ENCODE measurements at regions not wholly inside any gene's neighbourhood (a gene's known extent, or its start where the extent isn't known, plus 50 kb on each side); places are given as distances from the start of the nearest gene placed in this dataset.
A peak's percentile ranks its signal among the peaks of the same experiment; 100 is the strongest.
"Not testable (repeated sequence)": the region's sequence is repeated elsewhere in the genome, so short reads cannot be mapped to it uniquely, and the experiment has no call there.

- 25 to 26% methylated on average over 7 of the region's 7 CpGs for WGBS, 2 donors
Measured at GRCh38 chr2:12918835-12919445, 202.2 kb downstream of the TRIB2 start.

GRCh38 chr2:12921321-12921720, 204.6 kb downstream of the TRIB2 start:
- ATAC-seq (no peak), DNase-seq (no peak)
- Histone ChIP-seq H3K36me3 (replicated peaks in 1 of 2; ENCODE audit: insufficient read depth in 1 of 2, low read depth in 2 of 2) (no peaks in the 10 kb centered on the region), H3K27ac (no peak overlapping the region), H3K9me3 (no peaks in the 10 kb centered on the region), H3K27me3 (no peaks in the 10 kb centered on the region), H3K4me3 (no peak overlapping the region), H3K4me1 (peaks cover 21% of the 10 kb centered on the region)
- TF ChIP-seq POLR2A (IDR thresholded peaks at IDR 0.05), result no peak
- TF ChIP-seq CTCF (IDR thresholded peaks at IDR 0.05), result no peak
- intact Hi-C loops (cut with DNase I), result no loop called here
- WGBS, 2 donors, result 86 to 88% methylated on average over 5 of the region's 5 CpGs

More at GRCh38 chr2:12918835-12919445, 202.2 kb downstream of the TRIB2 start:
- peak; percentile 75 for ATAC-seq
- intact Hi-C loops (cut with DNase I), result no loop called here
- Histone ChIP-seq H3K9me3 (no peaks in the 10 kb centered on the region), H3K4me1 (peaks cover 21% of the 10 kb centered on the region), H3K27me3 (no peaks in the 10 kb centered on the region), H3K36me3 (replicated peaks in 1 of 2; ENCODE audit: insufficient read depth in 1 of 2, low read depth in 2 of 2) (no peaks in the 10 kb centered on the region), H3K4me3 (no peak overlapping the region), H3K27ac (peak overlapping the region; percentile 29 to 72 (median 54))
- TF ChIP-seq CTCF (IDR thresholded peaks at IDR 0.05) (no peak), POLR2A (IDR thresholded peaks at IDR 0.05) (no peak)
- DNase-seq, result peak; percentile 14 to 54 (median 40)

GRCh38 chr2:12923907-12924610, 207.3 kb downstream of the TRIB2 start:
- ATAC-seq, result no peak
- intact Hi-C loops (cut with DNase I), result no loop called here

GRCh38 chr2:12926641-12927040, 209.9 kb downstream of the TRIB2 start:
- WGBS, 2 donors, result 95 to 96% methylated on average over 14 to 17 of the region's 37 CpGs
- DNase-seq; H3K4me1 ChIP-seq; H3K27ac ChIP-seq; H3K9me3 ChIP-seq; ATAC-seq; H3K27me3 ChIP-seq; intact Hi-C loops (cut with DNase I); H3K36me3 ChIP-seq (replicated peaks in 1 of 2; ENCODE audit: insufficient read depth in 1 of 2, low read depth in 2 of 2); H3K4me3 ChIP-seq: not testable (repeated sequence)

More at GRCh38 chr2:12923907-12924610, 207.3 kb downstream of the TRIB2 start:
- no peak for DNase-seq
- no peak overlapping the region for H3K4me3 ChIP-seq
- H3K36me3 ChIP-seq (replicated peaks in 1 of 2; ENCODE audit: insufficient read depth in 1 of 2, low read depth in 2 of 2), result no peaks in the 10 kb centered on the region
- H3K4me1 ChIP-seq, result peaks cover 1% of the 10 kb centered on the region
- no peaks in the 10 kb centered on the region for H3K9me3 ChIP-seq
- H3K27ac ChIP-seq, result no peak overlapping the region
- no peaks in the 10 kb centered on the region for H3K27me3 ChIP-seq
- TF ChIP-seq POLR2A (IDR thresholded peaks at IDR 0.05) (no peak), CTCF (IDR thresholded peaks at IDR 0.05) (no peak)
- 78 to 80% methylated on average over 4 of the region's 4 CpGs for WGBS, 2 donors

- Histone ChIP-seq H3K36me3 (replicated peaks in 1 of 2; ENCODE audit: insufficient read depth in 1 of 2, low read depth in 2 of 2) (no peaks in the 10 kb centered on the region), H3K4me1 (no peaks in the 10 kb centered on the region), H3K27ac (no peak overlapping the region), H3K9me3 (no peaks in the 10 kb centered on the region), H3K27me3 (no peaks in the 10 kb centered on the region), H3K4me3 (no peak overlapping the region)
- 80 to 87% methylated on average over 5 of the region's 5 CpGs for WGBS, 2 donors
- no peak for TF ChIP-seq POLR2A (IDR thresholded peaks at IDR 0.05)
- no peak for TF ChIP-seq CTCF (IDR thresholded peaks at IDR 0.05)
- ATAC-seq (no peak), DNase-seq (no peak)
- intact Hi-C loops (cut with DNase I), result no loop called here
Measured at GRCh38 chr2:12928197-12928774, 211.6 kb downstream of the TRIB2 start.

Measured in body of pancreas (tissue), 4 donors.